NCI-H2081 (cell line): ENCODE measurements at regions not wholly inside any gene's neighbourhood (a gene's known extent, or its start where the extent isn't known, plus 50 kb on each side); places are given as distances from the start of the nearest gene placed in this dataset.
"Not testable (repeated sequence)": the region's sequence is repeated elsewhere in the genome, so short reads cannot be mapped to it uniquely, and the experiment has no call there.

ENCODE experiments used
- DNase-seq, 2 experiments: peaks; one replicate each; lab custom pipeline; 2025; lab: John Stamatoyannopoulos, UW

DNA sequence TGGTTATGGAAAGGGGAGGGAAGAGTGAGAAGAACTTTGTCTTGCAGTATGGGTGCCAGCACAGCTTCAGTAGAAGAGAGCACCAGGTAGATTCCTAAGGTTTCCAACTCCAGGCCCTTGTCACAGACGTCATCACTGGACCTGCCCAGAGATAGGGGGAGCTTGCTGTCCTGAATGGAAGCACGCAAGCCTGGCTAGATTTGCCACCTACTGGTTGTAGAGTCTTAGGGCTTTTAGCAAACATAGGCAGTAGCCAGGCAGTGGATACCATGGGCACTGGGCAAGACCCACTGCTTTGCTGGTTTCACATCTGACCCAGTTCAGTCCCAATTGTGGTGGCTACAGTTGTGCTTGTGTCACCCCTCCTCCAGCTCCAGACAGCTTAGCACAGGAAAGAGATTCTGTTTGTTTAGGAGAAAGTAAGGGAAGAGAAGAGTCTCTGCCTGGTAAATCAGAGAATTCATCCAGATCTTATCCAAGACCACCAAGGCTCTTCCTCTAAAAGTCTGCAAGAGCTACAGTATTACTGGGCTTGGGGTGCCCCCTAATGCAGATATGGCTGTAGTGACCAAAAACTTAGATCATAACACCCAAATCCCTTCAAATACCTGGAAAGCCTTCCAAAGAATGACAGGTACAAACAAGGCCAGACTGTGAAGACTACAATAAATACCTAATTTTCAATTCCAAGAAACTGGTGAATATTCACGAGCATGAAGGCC lies 158.9 kb downstream of the HINT1 start:
- no peak for DNase-seq

DNA sequence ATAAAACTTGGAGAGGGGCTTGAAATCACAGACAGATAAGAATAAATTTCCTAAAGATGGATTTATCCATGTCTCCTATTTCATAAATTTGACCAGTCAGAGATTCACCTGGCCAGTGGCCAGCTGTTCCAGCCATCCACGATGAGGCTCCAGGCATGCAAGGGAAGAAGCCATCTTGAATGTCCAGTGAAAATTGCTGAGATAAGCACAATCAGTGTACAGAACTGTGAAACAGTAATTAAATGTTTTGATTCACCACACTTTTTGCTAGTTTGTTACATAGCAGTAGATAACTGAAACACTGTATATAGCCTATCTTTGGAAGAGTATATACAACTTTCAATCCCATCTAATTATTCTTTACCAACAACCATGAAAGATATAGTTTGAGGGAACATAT lies 163.5 kb downstream of the HINT1 start:
- no peak for DNase-seq

DNA sequence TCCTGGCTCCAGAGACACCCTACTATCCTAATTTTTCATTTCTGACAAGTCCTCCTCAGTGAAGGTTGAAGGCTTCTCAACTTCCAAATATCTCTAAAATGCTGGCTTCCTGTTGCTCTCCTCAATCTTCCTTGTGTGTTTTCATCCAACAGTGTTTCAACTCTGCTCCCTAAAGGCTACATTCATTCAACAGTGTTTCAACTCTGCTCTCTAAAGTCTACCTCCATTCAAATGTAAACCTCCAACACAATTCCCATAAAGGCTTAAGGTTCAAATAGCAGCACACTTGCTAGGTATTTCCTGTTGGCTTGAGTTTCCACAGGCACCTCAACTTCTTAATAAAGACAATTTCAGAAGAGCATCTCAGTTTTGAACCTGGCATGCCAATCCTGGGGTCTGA lies 164.8 kb downstream of the HINT1 start:
- DNase-seq: no peak

DNA sequence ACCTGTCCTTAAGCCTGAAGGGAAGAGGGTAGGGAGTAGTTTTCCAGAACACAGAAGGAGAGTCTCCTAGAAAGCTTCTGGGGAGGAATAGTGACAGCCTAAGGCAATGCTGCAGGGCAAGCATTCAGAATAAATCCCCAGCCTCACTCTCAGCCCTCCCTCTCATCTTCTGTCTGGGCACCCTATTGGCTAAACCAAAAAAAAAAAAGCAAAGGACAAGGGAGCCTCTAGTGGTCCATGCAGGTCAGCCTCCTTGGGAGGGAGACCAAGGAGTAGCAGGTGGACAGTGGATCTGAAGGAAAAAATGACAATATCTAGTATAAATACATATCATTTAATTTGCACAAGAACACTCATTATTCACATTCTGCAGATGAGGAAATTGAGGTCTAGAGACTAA lies 168.3 kb downstream of the HINT1 start:
- DNase-seq: not testable (repeated sequence)

DNA sequence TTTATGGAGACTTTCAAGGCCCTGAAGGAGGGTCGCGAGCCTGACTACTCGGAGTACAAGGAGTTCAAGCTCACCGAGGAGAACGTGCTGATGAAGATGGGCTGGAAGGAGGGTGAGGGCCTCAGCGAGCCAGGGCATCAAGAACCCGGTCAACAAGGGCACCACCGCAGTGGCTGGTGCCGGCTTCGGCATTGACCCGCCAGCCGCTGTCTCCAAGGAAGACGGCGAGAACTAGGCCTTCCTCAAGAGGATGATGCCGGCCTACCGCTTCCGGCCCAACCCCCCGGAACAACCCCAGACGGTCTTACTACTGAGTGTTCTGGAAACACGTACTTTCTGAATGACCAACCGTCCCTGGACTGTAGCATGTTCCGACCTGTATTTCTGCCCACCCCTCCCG lies 169.2 kb downstream of the HINT1 start:
- DNase-seq: no peak

DNA sequence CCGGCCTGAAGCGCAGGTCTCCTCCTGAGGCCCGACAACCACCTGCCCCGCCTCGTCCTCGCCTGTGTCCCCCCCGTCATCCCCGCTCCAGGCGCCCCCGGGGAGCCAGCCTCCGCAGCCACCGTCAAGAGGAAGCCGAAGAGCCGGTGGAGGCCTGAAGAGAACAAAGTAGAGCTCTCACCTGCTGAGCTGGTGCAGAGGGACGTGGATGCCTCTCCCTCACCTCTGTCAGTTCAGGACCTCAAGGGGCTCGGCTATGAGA lies 169.9 kb downstream of the HINT1 start:
- no peak for DNase-seq

DNA sequence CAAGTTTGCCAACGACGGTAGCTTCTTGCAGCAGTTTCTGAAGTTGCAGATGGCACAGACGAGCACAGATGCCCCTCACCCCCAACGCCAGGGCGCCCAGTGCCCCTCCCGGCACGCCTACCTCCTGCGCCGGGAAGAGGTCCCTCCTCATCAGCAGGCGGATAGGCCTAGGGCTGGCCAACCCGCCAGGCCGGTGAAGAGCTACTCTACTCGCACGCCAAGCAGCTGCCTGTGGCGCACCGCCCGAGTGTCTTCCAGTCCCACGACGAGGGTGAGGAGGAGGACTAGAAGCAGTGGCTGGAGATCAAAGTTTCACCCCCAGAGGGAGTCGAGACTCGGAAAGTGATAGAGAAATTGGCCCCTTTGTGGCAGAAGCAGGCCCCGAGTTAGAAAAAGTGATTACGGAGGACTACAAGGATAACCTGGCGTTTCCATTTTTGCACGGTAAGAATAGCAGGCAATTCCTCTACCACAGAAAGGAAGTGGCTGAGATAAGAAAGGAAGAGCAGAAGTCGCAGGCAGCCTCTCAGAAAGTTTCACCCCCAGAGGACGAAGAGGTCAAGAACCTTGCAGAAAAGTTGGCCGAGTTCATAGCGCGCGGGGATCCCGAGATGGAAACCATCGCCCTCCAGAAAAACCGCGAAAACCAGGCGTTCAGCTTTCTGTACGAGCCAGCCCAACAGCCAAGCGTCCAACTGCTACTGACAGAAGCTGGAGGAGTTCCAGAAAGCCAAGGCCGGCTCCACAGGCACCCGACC lies 170.4 kb downstream of the HINT1 start:
- no peak for DNase-seq

DNA sequence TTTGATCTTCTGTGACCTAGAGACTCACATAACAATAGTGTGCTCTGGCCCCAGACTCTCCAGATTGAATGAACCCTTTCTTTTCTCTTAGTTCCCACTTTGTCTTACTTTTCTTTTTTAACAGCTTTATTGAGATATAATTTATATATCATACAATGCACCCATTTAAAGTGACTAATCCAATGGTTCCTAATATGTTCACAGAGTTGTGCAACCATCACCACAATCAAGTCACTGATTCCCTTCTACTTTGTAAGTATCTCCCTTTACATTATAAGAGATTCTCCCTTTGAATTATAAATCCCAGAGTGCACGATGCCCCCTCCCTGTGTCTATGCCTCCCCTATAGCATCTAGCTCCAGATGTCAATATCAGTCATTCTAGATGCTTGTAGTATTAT lies 172.4 kb downstream of the HINT1 start:
- no peak for DNase-seq

DNA sequence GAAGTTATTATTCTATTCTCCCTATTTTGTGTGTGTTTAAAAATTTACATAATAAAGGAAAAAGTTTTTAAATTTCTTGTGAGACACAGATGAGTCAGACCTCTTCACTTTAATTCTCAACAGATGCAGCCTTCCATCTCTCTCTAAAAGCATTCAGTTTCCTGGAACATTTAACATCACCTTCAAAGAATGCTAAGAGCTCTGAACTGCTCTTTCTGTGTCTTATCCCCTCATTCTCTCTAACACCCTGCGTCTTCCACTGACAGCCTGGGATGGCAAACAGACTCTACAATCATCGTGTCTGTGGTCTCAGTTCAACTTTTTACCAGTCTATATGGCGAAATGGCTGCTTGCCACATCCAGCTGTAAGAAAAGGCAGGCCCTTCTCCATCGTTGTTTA lies 173.0 kb downstream of the HINT1 start:
- no peak for DNase-seq

DNA sequence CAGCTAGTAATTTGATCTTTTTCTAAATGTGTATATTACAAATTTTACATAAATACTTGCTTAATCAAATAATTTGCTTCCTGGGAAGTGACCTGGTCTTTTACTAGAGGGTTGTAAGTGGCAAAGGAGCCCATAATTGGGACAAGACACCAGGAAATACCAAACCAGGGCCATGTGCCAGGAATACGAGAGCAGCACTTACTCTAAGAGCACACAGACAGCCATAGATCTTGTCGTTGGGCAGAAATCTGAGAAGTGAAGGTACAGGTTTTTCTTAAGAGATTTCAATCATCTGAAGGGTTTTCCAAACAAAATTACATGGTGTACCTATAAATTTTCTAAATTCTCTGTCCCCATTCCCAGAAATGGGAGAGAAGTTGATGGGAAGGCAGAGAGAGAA lies 179.3 kb downstream of the HINT1 start:
- DNase-seq: no peak

DNA sequence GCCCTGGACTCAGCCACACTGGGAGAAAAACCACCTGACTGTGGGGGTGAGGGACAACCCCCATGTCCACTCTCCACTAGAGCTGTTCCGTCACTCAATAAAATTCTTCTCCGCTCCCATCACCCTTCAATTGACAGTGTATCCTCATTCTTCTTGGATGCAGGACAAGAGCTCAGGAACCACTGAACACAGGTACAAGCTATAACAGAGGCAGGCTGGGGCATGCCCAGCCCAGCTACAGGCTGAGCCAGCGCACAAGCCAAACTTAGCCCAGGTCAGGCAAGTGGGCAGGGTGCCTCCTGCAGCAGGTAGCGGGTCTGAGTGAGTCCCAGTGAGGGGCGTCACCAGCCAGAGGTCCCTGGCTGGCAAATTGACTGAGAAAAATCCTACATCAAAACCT lies 183.4 kb downstream of the HINT1 start:
- DNase-seq: no peak

DNA sequence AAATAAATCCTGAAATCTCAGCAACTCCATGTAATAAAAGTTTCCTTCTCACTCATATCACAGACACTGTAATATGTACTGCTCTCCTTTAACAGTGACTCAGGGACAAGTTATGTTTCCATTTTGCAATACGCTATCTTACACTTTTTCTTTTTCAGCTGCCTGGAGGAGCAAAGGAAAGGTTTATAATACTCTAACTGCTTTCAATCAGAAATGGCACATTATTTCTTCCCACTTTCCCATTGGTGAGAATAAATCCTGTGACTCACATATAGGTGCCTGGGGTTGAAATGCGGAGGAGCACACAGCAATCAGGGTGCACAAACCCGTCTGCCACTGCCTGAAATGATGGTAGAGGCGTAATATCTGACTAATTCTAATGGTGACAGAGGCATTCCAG lies 186.6 kb downstream of the HINT1 start:
- no peak for DNase-seq

DNA sequence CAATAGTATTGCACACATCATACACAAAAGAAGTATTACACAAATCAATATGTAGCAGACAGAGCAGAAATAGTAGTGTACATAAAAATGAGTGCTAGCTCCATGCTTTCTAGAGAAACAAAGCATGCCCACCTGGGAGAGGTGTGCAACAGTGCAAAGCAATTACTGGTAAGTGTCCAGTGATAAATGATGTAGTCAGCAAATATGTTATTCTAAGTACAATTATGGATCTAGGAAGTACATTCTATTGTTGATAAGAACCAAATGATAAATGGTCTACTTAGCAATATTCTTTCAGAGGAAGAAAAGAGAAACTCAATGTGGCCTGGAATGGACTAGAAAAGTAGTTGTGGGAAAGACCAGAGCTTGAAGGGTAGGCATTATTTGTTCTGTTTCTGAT lies 188.6 kb downstream of the HINT1 start:
- peak in 1 of 2 experiments; percentile 3 for DNase-seq

DNA sequence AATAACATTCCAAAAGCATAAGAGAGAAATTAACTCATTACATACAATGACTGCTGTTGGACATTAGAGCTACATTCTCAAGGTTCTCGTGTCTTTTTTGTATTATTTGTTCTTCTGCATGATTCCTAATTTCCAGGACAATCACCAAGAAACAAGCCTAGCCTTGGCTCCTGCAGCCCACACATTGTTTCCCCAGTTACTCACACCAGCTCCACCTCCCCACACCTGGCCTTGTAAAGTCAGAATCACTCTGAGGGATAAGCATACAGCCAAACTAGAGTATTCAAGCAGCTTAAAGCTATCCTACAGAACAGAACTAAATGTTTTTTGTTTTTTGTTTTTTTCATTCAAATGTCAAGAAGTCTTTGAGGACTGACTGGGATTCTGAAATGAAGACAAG lies 189.2 kb downstream of the HINT1 start:
- no peak for DNase-seq

DNA sequence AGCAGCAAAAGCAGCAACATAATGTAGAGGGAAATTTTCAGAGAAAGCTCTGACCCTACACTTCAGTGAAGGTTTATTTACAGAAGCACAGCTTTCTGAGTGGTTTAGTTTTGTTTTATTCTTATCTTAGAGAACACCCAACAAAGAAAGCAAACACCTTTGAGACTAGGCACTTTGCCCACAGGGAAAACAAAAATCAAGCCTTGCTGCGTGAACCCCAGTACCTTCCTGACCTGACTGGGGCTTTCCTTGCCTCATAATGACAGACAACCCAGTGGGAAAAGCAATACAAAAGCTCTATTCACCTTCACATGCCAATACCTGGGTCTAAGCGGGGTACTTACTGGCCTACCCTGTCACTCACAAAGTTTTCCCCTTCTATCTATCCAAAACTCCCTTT lies 189.8 kb downstream of the HINT1 start:
- no peak for DNase-seq

DNA sequence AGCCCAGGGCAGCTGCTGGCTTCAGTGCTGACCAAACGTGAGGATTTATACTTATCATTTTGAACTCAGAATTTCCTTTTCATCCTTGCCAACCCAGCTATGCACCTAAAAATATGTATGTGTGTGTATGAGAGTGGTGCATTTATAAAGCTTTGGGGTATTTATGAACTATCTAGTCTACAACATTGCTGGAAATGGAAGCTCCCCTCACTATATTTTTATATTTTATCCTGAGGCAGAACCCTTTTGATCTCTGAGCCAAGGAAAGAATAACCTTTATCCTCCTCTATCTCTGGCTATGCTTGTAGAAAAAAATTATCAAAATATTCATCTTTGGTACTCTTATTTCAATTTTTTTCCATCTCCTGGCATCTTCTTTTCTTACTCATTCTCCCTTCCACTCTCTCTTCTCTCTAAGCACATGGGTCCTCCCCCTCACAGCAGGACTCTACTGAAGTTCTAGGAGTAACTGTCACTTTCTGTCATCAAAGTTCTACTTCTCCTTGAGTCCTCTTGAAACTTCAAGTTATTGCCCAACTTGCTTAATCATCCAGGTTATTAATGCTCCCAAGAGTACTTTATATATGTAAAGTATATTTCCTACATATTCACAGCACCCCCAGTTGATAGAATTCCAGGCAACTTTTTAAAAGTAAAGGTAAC lies 190.9 kb downstream of the HINT1 start:
- DNase-seq: no peak

DNA sequence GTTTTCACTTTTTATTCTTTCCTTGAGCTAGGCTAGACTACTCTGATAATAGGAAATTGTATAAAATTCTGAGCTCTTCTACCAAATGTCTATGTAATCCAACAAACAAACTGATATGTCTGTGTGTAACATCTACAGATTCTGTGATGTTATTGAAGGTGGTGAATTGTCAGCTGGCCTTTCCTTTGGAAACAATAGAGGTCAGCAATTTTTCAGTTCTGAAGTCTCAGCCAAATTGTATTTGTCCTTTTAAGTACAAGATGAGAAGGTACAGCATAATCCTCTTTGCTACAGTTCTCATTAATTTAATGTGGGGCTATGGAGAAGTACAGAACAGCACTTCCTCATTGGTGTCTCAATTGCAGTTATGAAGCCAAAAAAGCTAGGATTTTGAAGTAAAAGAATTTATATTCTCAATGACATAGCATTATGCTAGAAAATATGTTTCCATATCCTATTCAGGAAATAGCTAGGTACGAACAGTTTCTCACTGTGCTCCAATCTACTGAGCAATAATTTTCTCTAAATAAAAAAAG lies 198.0 kb downstream of the HINT1 start:
- DNase-seq: no peak

DNA sequence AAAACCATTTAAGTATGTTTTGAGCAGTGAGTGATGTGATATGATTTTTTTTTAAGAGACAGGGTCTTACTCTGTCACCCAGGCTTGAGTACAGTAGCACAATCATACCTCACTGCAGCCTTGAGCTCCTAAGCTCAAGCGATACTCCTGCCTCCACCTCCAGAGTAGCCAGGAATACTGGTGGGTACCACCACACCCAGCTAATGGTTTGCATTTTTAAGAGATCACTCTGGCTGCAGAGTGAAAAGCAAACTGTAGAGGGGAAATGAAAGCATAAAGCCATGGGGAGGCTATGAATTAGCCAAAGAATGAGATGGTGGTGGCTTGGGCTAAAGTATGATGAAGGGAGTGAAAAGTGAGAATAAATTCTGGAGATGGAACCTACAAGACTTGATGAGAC lies 199.1 kb downstream of the HINT1 start:
- DNase-seq: no peak

DNA sequence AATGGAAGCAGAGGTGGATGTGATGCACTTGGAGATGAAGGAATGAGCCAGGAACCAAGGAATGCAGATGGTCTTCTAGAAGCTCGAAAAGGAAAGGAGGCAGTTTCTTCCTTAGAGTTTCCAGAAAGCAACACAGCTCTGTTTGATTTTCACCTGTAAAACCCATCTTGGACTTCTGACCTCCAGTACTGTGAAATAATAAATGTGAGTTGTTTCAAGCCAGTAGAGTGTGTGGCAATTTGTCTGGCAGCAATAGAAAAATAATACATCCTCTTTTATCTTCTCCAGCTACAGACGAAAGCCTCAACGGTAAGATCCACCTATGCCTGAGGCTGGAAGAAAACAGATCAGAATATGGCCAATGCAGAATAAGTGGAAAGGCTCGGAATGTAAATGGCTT lies 199.7 kb downstream of the HINT1 start:
- no peak for DNase-seq

DNA sequence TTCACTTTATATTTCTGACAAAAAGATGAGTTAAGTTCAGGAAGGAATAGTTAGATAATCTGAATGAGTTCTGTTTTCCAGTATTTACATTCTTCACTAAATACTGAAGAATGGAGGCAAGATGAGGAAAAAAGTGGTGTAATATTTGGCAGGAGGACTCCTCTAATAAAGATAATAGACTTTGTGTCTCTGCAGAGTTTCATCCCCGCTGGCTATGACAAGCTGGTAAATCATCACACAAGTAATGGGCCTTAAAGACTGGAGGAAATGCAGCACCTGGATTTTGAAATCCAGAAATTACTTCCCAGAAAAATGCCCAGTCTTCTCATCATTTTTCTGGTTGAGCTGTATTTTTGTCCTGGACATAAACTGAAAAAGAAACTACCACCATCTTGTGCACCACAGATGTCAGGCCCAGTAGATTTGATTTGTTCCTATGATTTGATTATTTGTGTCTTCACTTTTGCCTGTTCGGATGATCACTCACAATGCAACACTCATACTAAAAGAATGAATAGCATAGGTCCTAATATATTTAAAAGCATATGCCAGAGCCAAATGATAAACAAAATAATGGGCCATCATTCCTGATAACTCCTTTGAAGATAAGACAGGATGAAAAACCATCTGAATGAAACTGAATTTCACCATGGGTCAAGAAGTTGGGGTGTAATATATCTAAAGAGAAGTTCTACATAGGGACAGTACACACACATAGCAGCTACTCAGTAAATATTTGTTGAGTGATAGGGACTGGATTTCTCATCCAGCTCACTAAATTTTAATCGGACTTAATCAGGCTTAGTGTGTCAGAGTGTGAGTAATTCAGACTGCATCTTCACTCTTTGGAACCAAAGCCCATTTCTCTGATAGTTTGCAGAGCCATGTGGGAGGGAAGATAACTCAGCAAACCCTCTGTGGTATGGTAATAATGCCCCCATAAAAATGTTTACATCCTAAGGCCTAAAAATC lies 200.5 kb downstream of the HINT1 start:
- DNase-seq: no peak

DNA sequence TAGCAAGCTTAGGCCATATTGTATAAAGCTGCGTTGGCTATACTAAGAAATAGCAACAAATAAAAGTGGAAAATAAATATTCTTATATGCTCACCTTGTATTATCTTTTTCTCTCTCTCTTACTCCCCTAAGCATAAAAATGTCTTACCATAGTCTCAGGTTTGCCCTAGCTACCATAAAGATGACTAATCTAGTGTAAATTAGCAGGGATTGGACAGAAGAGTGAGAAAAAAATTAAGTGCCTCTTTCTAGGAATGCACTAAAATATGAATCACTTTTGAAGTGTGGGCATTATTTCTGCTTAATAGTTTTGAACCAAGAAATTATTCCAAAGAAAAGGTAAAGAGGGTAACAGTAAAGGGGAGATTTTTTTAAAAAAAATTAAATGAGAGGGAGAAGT lies 201.3 kb downstream of the HINT1 start:
- DNase-seq: no peak

DNA sequence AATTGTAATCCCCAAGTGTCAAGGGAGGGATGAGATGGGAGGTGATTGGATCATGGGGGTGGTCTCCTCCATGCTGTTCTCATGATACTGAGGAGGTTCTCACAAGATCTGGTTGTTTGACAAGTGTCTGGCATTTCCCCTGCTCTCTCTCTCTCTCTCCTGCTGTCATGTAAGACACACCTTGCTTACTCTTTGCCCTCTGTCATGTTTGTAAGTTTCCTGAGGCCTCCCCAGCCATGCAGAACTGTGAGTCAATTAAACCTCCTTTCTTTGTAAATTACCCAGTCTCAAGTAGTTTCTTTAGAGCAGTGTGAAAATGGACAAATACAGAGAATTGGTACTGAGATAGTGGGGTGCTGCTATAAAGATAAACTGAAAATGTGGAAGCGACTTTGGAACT lies 207.9 kb downstream of the HINT1 start:
- no peak for DNase-seq
